HEK293T (cell line): ENCODE measurements at regions not wholly inside any gene's neighbourhood (a gene's known extent, or its start where the extent isn't known, plus 50 kb on each side); places are given as distances from the start of the nearest gene placed in this dataset.

ENCODE experiments used
- CTCF ChIA-PET: fragments of 350-600 bp; formaldehyde crosslinking; extraction: SDS; loops from one replicate; lab custom pipeline; 2021; ENCODE audit warnings: antibody characterized with exemption, inconsistent platforms; lab: Yijun Ruan, JAX
- POLR2A ChIA-PET: fragments of 350-600 bp; formaldehyde crosslinking; extraction: SDS; loops from one replicate; lab custom pipeline; 2020; ENCODE audit warnings: antibody characterized with exemption, inconsistent platforms; lab: Yijun Ruan, JAX
- DNase-seq: peaks from one replicate; pipeline ENCODE4 v3.0.0; 2012; ENCODE audit warnings: mixed read lengths; ENCODE audit errors: extremely low spot score
- ARNT ChIP-seq: fragments of 450-650 bp; IDR thresholded peaks from 2 replicates; pipeline ENCODE4 v1.6.1; 2017; ENCODE audit warnings: mild to moderate bottlenecking
- BHLHE40 ChIP-seq: fragments of 450-650 bp; IDR thresholded peaks from 2 replicates; pipeline ENCODE4 v1.6.1; 2016; ENCODE audit warnings: mild to moderate bottlenecking, moderate library complexity, borderline replicate concordance
- CTBP1 ChIP-seq: fragments of 450-650 bp; IDR thresholded peaks from 2 replicates; pipeline ENCODE4 v1.6.1; 2016; ENCODE audit warnings: borderline replicate concordance
- ELF4 ChIP-seq: fragments of 450-650 bp; IDR thresholded peaks from 2 replicates; pipeline ENCODE4 v1.6.1; 2017; ENCODE audit warnings: antibody characterized with exemption
- FOXA1 ChIP-seq: fragments of 450-650 bp; IDR thresholded peaks from 2 replicates; pipeline ENCODE4 v1.6.1; 2016; ENCODE audit warnings: mild to moderate bottlenecking
- FOXK2 ChIP-seq: fragments of 450-650 bp; IDR thresholded peaks from 2 replicates; pipeline ENCODE4 v1.6.1; 2016; ENCODE audit warnings: mild to moderate bottlenecking
- FOXM1 ChIP-seq: fragments of 450-650 bp; IDR thresholded peaks from 2 replicates; pipeline ENCODE4 v1.6.1; 2017; ENCODE audit warnings: mild to moderate bottlenecking, borderline replicate concordance
- HDGF ChIP-seq: fragments of 450-650 bp; IDR thresholded peaks from 2 replicates; pipeline ENCODE4 v1.6.1; 2017; ENCODE audit warnings: antibody characterized with exemption, borderline replicate concordance
- L3MBTL2 ChIP-seq: fragments of 450-650 bp; conservative IDR thresholded peaks from 2 replicates; pipeline ENCODE4 v1.6.1; 2016; ENCODE audit warnings: mild to moderate bottlenecking
- LEF1 ChIP-seq: fragments of 450-650 bp; IDR thresholded peaks from 2 replicates; pipeline ENCODE4 v1.6.1; 2017; ENCODE audit warnings: mild to moderate bottlenecking, borderline replicate concordance
- NFRKB ChIP-seq: fragments of 450-650 bp; IDR thresholded peaks from 2 replicates; pipeline ENCODE4 v1.6.1; 2016; ENCODE audit warnings: mild to moderate bottlenecking, moderate library complexity
- SP1 ChIP-seq: fragments of 450-650 bp; IDR thresholded peaks from 2 replicates; pipeline ENCODE4 v1.6.1; 2017
- SUZ12 ChIP-seq: fragments of 450-650 bp; IDR thresholded peaks from 2 replicates; pipeline ENCODE4 v1.6.1; 2016; ENCODE audit warnings: mild to moderate bottlenecking
- TARDBP ChIP-seq: fragments of 450-650 bp; IDR thresholded peaks from 2 replicates; pipeline ENCODE4 v1.6.1; 2016
- ZNF384 ChIP-seq: fragments of 450-650 bp; IDR thresholded peaks from 2 replicates; pipeline ENCODE4 v1.6.1; 2016
- TF ChIP-seq, protein P1 (sequence below): fragments of 450-650 bp; IDR thresholded peaks from 2 replicates; pipeline ENCODE4 v1.6.1; 2016

DNA sequence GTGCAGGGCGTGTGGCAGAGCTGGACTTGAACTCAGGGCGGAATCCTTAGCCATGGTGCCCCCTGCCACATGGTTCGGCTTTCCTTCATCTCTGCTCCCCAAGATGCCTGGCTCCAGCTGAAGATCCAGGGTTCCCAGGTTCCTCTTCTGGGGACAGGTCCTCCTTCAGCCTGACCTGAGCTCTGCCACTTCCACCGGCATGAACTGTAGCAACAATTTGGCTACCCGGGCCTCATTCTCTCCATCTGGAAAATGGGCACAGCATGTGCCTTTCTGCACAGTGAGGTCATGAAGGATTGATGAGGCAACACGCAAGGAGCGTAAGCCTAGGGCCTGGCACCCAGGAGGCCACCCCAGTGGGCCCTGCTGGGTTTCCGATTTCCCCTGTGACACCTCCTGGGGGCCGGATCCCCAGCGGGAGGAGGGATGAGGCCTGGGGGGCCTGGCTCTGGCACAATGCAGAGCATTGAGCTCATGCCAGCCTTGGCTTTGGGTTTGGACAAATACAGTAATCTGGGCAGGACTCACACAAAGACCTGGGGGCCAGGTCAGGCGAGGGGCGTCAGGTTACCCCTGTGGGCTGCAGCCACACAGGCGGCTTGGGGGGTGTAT, 74.0 kb downstream of the CEBPB start:
- no peak for DNase-seq
- TF ChIP-seq ARNT (no peak), TARDBP (no peak), HDGF (no peak), SUZ12 (no peak), NFRKB (no peak), LEF1 (no peak), ZNF384 (no peak), CTBP1 (no peak), FOXK2 (no peak), FOXA1 (no peak), ELF4 (no peak), BHLHE40 (no peak), FOXM1 (no peak), L3MBTL2 (no peak)
- TF ChIP-seq, protein P1, sequence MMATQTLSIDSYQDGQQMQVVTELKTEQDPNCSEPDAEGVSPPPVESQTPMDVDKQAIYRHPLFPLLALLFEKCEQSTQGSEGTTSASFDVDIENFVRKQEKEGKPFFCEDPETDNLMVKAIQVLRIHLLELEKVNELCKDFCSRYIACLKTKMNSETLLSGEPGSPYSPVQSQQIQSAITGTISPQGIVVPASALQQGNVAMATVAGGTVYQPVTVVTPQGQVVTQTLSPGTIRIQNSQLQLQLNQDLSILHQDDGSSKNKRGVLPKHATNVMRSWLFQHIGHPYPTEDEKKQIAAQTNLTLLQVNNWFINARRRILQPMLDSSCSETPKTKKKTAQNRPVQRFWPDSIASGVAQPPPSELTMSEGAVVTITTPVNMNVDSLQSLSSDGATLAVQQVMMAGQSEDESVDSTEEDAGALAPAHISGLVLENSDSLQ: no peak
- ChIA-PET POLR2A (no interaction called here), CTCF (no interaction called here)

DNA sequence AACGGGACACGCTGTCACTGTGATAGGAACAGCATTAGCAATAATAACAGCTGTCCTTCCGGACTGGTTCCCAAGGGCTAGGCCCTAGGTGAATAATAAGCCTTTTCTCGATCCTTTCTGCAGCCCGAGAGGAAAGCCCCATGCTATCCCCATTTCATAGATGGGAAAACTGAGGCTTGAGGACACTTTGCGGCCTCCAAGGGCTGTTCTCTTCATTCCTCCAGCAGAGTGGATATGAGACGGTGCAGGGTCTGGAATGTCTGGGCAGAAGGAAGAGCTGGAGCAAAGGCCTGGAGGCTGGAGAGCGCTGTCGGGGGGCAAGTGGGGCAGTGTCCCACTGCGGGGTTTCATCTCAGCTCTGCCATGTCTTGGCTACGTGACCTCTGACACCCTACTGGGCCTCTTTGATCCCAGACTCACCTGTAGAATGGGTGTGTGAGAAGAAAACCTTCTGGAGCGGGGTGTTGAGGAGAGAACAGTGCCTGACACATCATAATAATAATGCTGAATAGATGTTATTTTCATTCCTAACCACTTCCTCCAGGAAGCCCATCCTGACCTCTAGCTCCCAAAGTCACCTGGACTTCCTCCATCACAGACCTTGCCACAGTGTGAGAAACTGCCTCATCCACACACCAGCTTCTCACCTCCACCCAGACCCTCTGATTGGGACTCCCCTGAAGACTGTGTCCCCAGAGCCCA, 74.8 kb downstream of the CEBPB start:
- no peak for DNase-seq
- CTCF ChIA-PET: interaction anchor here (0.6 kb wide), 1 partner anchor 665 kb away, joined by 4 read pairs; no protein-coding TSS in a partner anchor
- POLR2A ChIA-PET: no interaction called here
- no peak for TF ChIP-seq LEF1

DNA sequence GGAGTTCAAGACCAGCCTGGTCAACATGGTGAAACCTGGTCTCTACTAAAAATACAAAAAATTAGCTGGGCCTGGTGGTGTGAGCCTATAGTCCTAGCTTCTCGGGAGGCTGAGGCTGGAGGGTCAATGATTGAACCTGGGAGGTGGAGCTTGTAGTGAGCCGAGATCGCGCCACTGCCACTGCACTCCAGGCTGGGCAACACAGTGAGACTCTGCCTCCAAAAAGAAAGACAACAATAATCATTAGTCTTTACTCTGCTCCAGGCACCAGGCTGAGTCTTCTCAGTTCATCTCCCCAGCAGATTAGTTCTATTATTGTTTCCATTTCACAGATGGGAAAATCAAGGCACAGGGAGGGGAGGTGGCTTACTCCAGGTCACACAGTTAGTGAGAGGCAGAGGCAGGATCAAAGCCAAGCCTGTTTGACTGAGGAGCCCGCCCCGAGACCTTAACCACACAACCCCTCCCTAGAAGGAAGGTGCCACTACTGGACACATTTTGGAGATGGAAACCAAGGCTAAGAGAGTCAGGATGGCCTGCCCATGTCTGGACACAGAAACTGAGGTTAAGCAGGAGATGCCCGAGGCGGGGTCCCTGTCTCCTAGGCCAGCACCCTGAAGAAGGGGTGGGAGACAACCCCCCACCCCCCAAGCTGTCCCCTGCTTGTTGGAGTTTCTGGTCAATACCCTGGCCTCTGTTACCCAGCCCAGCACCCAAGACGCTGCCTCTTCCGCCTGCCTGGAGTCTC, 75.8 kb downstream of the CEBPB start:
- POLR2A ChIA-PET: no interaction called here
- no peak for DNase-seq
- TF ChIP-seq L3MBTL2 (no peak), TARDBP (no peak), BHLHE40 (no peak), HDGF (no peak), SUZ12 (no peak), CTBP1 (no peak)
- TF ChIP-seq, protein P1: no peak
- CTCF ChIA-PET: no interaction called here

DNA sequence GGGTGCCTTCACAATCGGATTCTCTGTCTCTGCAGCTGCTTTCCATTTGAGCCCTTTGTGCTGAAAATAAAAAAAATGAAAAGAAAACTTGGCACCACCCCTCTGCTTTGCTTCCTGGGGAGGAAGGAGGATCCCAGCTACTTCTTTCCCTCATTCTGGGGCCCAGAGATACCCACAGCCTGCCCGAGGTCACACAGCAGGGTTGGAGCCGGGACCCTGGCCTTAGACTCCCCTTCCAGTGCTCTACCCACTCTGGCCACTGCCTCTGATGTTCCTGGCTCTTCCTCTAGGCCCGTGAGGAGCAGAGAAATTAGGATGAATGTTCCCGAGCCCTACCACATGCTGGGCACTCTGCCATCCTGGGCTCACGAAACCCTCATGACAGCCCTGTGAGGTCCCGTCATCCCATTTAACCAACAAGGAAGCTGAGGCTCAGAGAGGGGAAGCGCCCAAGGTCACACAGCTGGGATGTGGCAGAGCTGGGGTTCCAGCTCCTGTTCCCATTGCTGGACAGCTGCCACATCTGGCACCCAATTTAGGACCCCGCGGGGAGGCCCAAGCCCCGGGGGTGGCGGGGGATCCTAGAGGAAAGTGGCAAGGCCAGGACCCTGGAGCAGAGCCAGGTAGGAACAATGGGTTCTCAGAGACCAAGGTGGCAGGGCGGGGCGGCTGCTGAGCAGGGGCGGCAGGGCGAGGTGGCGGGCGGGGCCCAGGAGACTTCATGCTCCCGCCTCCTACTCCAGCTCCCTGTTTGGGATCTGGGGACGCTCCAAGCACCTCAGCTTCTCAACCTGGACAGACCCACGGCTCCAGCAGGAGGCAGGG, 76.6 kb downstream of the CEBPB start:
- ChIA-PET CTCF (no interaction called here), POLR2A (no interaction called here)
- TF ChIP-seq NFRKB (no peak), SP1 (no peak), LEF1 (no peak), CTBP1 (no peak), ZNF384 (no peak), ARNT (no peak), FOXA1 (no peak), TARDBP (no peak), BHLHE40 (no peak), FOXM1 (no peak), HDGF (no peak), FOXK2 (no peak), SUZ12 (no peak), ELF4 (no peak), L3MBTL2 (no peak)
- TF ChIP-seq, protein P1: no peak
- no peak for DNase-seq

DNA sequence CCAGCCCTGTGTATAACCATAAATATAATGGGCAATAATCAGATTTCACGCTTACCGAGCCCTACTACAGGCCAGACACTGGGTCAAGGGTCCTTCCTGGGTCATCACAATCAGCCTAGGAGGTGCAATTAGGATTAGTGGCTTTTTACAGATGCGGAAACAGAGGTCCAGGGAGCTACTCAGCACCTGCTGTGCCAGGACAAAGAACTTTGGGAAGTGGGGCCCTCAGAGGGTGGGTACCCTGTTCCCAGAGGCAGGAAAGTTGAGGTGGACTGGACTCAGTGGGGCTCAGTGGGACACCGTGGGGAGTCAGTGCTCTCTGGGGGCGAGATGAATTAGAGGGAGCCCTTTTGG, 77.2 kb downstream of the CEBPB start:
- ChIA-PET CTCF (no interaction called here), POLR2A (no interaction called here)
- no peak for TF ChIP-seq SUZ12
- DNase-seq: no peak
